HG03571 (cell line): ENCODE measurements at regions not wholly inside any gene's neighbourhood (a gene's known extent, or its start where the extent isn't known, plus 50 kb on each side); places are given as distances from the start of the nearest gene placed in this dataset.

Source experiments
- ATAC-seq: cut with Tn5 transposase; IDR thresholded peaks from one replicate; pipeline ENCODE4 v1.9.1; 2021; ENCODE audit not compliant: unreplicated experiment

- no peak for ATAC-seq
These were observed 1312.0 kb downstream of the BRD1 start for GRCh38 chr22:48515571-48516200.

GRCh38 chr22:48513929-48514328 is 1313.7 kb downstream of the BRD1 start:
- ATAC-seq = no peak

GRCh38 chr22:48513446-48513845 is 1314.2 kb downstream of the BRD1 start:
- no peak for ATAC-seq

GRCh38 chr22:48511781-48512327 is 1315.8 kb downstream of the BRD1 start:
- no peak for ATAC-seq

- no peak for ATAC-seq
These were observed 1316.5 kb downstream of the BRD1 start for GRCh38 chr22:48511211-48511610.

GRCh38 chr22:48510599-48510998 is 1317.1 kb downstream of the BRD1 start:
- ATAC-seq = no peak

- no peak for ATAC-seq
These were observed 1319.9 kb downstream of the BRD1 start for GRCh38 chr22:48507595-48508350.

- no peak for ATAC-seq
These were observed 1320.5 kb downstream of the BRD1 start for GRCh38 chr22:48507171-48507570.

- ATAC-seq = no peak
These were observed 1321.0 kb downstream of the BRD1 start for GRCh38 chr22:48506506-48507145.

- no peak for ATAC-seq
These were observed 1321.8 kb downstream of the BRD1 start for GRCh38 chr22:48505891-48506290.

GRCh38 chr22:48504519-48505140 is 1323.0 kb downstream of the BRD1 start:
- ATAC-seq = no peak

- no peak for ATAC-seq
These were observed 1323.8 kb downstream of the BRD1 start for GRCh38 chr22:48503876-48504275.

- no peak for ATAC-seq
These were observed 1324.5 kb downstream of the BRD1 start for GRCh38 chr22:48503035-48503625.

GRCh38 chr22:48501231-48501750 is 1326.4 kb downstream of the BRD1 start:
- no peak for ATAC-seq

GRCh38 chr22:48500471-48501230 is 1327.0 kb downstream of the BRD1 start:
- ATAC-seq = no peak

- ATAC-seq = no peak
These were observed 1327.9 kb downstream of the BRD1 start for GRCh38 chr22:48499456-48500425.

- no peak for ATAC-seq
These were observed 1328.9 kb downstream of the BRD1 start for GRCh38 chr22:48498526-48499331.
